Activated B cell treated with CpG ODN at 0.5 μM for 24 hours (primary cell): ENCODE measurements at regions not wholly inside any gene's neighbourhood (a gene's known extent, or its start where the extent isn't known, plus 50 kb on each side); places are given as distances from the start of the nearest gene placed in this dataset.

Experiments
- ATAC-seq: fragments of 200-7000 bp; cut with Tn5 transposase; one replicate; pipeline ENCODE4 v1.10.0; 2021; ENCODE audit warnings: low read depth, mild to moderate bottlenecking, moderate library complexity
- CTCF ChIA-PET: fragments of 350-600 bp; sonication (Branson Sonifier 250); formaldehyde crosslinking; loops from one replicate; lab custom pipeline; 2021; ENCODE audit warnings: antibody characterized with exemption; lab: Charles Lee
- POLR2A ChIA-PET: fragments of 350-600 bp; sonication (Branson Sonifier 250); formaldehyde crosslinking; loops from one replicate; lab custom pipeline; 2021; ENCODE audit warnings: antibody characterized with exemption; lab: Charles Lee
- DNase-seq: peaks from one replicate; pipeline ENCODE4 v3.0.0; 2022
- H3K27ac Mint-ChIP-seq: one replicate; pipeline ENCODE4 v1.8.0; 2020; ENCODE audit warnings: mixed read lengths
- H3K27me3 Mint-ChIP-seq: one replicate; pipeline ENCODE4 v1.8.0; 2021; ENCODE audit warnings: mixed read lengths
- H3K36me3 Mint-ChIP-seq: one replicate; pipeline ENCODE4 v1.8.0; 2021; ENCODE audit warnings: low read depth, mixed read lengths
- H3K4me1 Mint-ChIP-seq: one replicate; pipeline ENCODE4 v1.8.0; 2021; ENCODE audit warnings: mixed read lengths
- H3K4me3 Mint-ChIP-seq: one replicate; pipeline ENCODE4 v1.8.0; 2020; ENCODE audit warnings: mild to moderate bottlenecking, mixed read lengths
- H3K9me3 Mint-ChIP-seq: one replicate; pipeline ENCODE4 v1.8.0; 2020; ENCODE audit warnings: mixed read lengths
- CTCF ChIP-seq: fragments of 200-600 bp; IDR thresholded peaks from one replicate; pipeline ENCODE4 v1.8.0; 2022; ENCODE audit warnings: antibody characterized with exemption, mild to moderate bottlenecking
- intact Hi-C: fragments of 100-400 bp; cut with micrococcal nuclease; formaldehyde crosslinking; loops from one replicate; pipeline ENCODE4 v1.15.1; 2024

- no peak for ATAC-seq
Observed at GRCh38 chr9:26346942-26347477, 545.6 kb downstream of the CAAP1 start.

GRCh38 chr9:26341545-26341944, 551.1 kb downstream of the CAAP1 start:
- intact Hi-C loops, result no loop called here
- ATAC-seq (no peak), DNase-seq (no peak)
- H3K36me3 Mint-ChIP-seq, result no peaks in the 10 kb centered on the region
- no peak overlapping the region for H3K27ac Mint-ChIP-seq
- CTCF ChIA-PET, result no interaction called here
- H3K9me3 Mint-ChIP-seq, result peaks cover 14% of the 10 kb centered on the region
- no peaks in the 10 kb centered on the region for H3K4me1 Mint-ChIP-seq
- H3K27me3 Mint-ChIP-seq, result no peaks in the 10 kb centered on the region
- no peak for TF ChIP-seq CTCF
- POLR2A ChIA-PET, result no interaction called here
- no peak overlapping the region for H3K4me3 Mint-ChIP-seq

More at GRCh38 chr9:26346942-26347477, 545.6 kb downstream of the CAAP1 start:
- peaks cover 17% of the 10 kb centered on the region for H3K9me3 Mint-ChIP-seq
- H3K27me3 Mint-ChIP-seq, result no peaks in the 10 kb centered on the region
- ChIA-PET POLR2A (no interaction called here), CTCF (no interaction called here)
- H3K4me3 Mint-ChIP-seq, result no peak overlapping the region
- no peak overlapping the region for H3K27ac Mint-ChIP-seq
- no peaks in the 10 kb centered on the region for H3K4me1 Mint-ChIP-seq
- DNase-seq, result no peak
- no peak for TF ChIP-seq CTCF
- intact Hi-C loops, result no loop called here
- H3K36me3 Mint-ChIP-seq, result no peaks in the 10 kb centered on the region

- Mint-ChIP-seq H3K27me3 (no peaks in the 10 kb centered on the region), H3K36me3 (no peaks in the 10 kb centered on the region), H3K27ac (no peak overlapping the region), H3K4me1 (no peaks in the 10 kb centered on the region), H3K4me3 (no peak overlapping the region), H3K9me3 (peaks cover 14% of the 10 kb centered on the region)
- DNase-seq, result no peak
- ATAC-seq, result no peak
- POLR2A ChIA-PET, result no interaction called here
- no peak for TF ChIP-seq CTCF
- CTCF ChIA-PET, result no interaction called here
- intact Hi-C loops, result no loop called here
Observed at GRCh38 chr9:26339796-26340195, 552.8 kb downstream of the CAAP1 start.

DNA sequence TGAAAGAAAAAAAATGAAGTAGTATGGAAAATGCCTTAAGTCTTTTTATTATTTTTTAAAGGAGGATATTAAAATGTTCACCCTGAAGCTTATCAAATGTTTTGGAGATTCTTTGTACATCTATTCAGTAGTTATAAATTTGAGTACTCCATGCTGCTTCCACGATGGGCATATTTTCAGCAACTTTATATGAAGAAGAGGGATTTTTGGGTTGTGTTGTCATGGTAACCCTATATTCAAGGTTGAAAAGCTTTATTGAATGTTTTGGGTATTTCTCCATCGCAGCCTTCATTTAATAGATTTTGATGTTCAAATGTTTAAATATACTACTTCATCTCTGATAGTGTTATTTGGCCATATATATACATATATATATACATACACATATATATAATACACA, 557.5 kb downstream of the CAAP1 start:
- Mint-ChIP-seq H3K9me3 (no peaks in the 10 kb centered on the region), H3K27me3 (no peaks in the 10 kb centered on the region), H3K4me1 (no peaks in the 10 kb centered on the region), H3K27ac (no peak overlapping the region), H3K36me3 (no peaks in the 10 kb centered on the region), H3K4me3 (no peak overlapping the region)
- TF ChIP-seq CTCF, result no peak
- ChIA-PET POLR2A (no interaction called here), CTCF (no interaction called here)
- DNase-seq (no peak), ATAC-seq (no peak)
- intact Hi-C loops, result no loop called here

DNA sequence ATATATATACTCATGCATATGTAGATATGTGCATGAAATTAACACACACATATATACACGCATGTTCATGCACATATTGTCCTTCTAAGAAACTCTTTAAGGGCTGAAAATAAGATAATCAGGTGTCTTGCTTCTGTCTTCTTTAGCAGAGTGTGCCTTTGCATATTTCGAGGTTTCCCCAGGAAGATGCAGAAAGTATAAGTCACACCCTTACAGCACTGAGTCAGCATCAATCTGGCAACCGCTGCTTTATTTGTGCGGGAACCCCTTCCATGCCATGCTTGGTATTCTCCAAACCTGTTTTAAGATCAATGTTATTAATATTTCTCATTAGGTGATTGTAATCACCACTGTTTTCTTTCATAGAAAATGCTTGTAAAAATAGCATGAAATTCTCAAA, 557.9 kb downstream of the CAAP1 start:
- H3K4me1 Mint-ChIP-seq, result no peaks in the 10 kb centered on the region
- H3K9me3 Mint-ChIP-seq, result no peaks in the 10 kb centered on the region
- ChIA-PET POLR2A (no interaction called here), CTCF (no interaction called here)
- TF ChIP-seq CTCF, result no peak
- no peak overlapping the region for H3K27ac Mint-ChIP-seq
- DNase-seq (no peak), ATAC-seq (no peak)
- no peaks in the 10 kb centered on the region for H3K36me3 Mint-ChIP-seq
- H3K27me3 Mint-ChIP-seq, result no peaks in the 10 kb centered on the region
- intact Hi-C loops, result no loop called here
- no peak overlapping the region for H3K4me3 Mint-ChIP-seq
